Central memory CD8-positive, alpha-beta T cell (primary cell): ENCODE measurements at regions not wholly inside any gene's neighbourhood (a gene's known extent, or its start where the extent isn't known, plus 50 kb on each side); places are given as distances from the start of the nearest gene placed in this dataset.
"Not testable (repeated sequence)": the region's sequence is repeated elsewhere in the genome, so short reads cannot be mapped to it uniquely, and the experiment has no call there.

Source experiments
- ATAC-seq: fragments of 150-1000 bp; cut with Tn5 transposase; replicated peaks from 2 replicates; pipeline ENCODE4 v1.10.0; 2022; ENCODE audit warnings: mild to moderate bottlenecking, moderate FRiP score, moderate number of reproducible peaks; ENCODE audit not compliant: poor library complexity, severe bottlenecking; ENCODE audit errors: extremely low read depth
- DNase-seq, 2 donors: peaks; one replicate each; pipeline ENCODE4 v3.0.0; 2021; ENCODE audit warnings: low spot score in 2 of 2
- H3K27ac Mint-ChIP-seq: one replicate; pipeline ENCODE4 v1.8.0; 2022; ENCODE audit warnings: low read depth, mild to moderate bottlenecking, moderate library complexity, mixed read lengths
- H3K27me3 Mint-ChIP-seq: one replicate; pipeline ENCODE4 v1.8.0; 2022; ENCODE audit warnings: mixed read lengths
- H3K36me3 Mint-ChIP-seq: one replicate; pipeline ENCODE4 v1.8.0; 2022; ENCODE audit warnings: mild to moderate bottlenecking, moderate library complexity, mixed read lengths; ENCODE audit not compliant: insufficient read depth
- H3K4me1 Mint-ChIP-seq: one replicate; pipeline ENCODE4 v1.8.0; 2022; ENCODE audit warnings: mixed read lengths
- H3K4me3 Mint-ChIP-seq: one replicate; pipeline ENCODE4 v1.8.0; 2022; ENCODE audit warnings: mild to moderate bottlenecking, moderate library complexity, mixed read lengths
- H3K9me3 Mint-ChIP-seq: one replicate; pipeline ENCODE4 v1.8.0; 2022; ENCODE audit warnings: mixed read lengths

DNA sequence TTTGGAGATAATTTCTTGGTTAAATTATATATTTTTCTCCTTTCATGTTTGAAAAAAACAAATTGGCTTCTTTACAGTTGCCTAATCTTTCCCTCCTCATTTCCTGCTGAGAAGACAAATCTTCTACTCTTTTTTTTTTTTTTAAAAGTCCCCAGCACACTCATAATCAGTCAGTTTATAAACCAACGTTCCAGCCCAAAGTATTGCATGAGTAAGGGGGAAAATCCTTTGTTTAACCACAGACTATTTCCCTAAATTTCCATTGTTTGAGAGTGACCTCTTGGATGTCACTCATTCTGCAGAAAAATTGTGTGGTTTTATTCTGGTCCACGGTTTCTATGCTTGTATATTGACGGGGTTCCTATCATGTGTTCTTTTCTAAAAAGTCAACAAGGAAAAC is 55.1 kb upstream of the TLR4 start:
- Mint-ChIP-seq H3K27me3 (peaks cover 46% of the 10 kb centered on the region), H3K36me3 (no peaks in the 10 kb centered on the region), H3K4me1 (peaks cover 8% of the 10 kb centered on the region), H3K9me3 (no peaks in the 10 kb centered on the region), H3K4me3 (no peak overlapping the region), H3K27ac (no peak overlapping the region)
- DNase-seq (no peak), ATAC-seq (no peak)

DNA sequence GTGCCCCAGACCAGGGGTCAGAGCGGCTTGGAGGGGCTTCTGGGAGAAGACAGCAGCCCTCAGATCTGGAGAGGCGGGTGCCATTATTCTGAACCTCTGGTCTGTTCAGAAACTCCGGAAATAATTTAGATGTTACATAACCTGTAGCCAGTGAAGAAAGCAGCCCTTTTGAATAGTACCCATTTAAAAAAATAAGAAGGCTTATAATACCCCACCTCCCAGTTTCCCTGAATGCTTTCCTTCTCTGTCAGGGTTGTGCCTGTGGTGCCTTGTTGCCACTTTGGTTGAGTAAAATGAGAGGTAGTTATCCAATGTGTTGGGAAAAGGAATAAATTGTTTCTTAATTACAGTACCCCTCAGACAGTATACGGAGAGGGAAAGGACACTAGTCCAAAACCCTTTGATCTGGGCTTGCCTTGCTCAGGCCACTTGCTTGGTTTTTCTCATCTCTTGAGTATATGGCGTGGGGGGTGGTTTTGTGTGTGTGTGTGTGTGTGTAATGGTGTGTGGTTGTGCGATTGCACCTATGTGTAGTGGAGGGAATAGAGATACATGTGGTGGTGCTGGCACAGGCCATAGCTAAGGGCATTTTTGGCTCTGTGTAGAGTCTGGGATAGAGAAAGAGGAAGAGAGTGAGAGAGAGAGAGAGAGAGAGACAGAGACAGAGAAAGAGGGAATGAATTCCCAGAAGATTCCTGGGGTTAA is 59.1 kb upstream of the TLR4 start:
- no peaks in the 10 kb centered on the region for H3K36me3 Mint-ChIP-seq
- ATAC-seq = no peak
- no peaks in the 10 kb centered on the region for H3K9me3 Mint-ChIP-seq
- no peak overlapping the region for H3K27ac Mint-ChIP-seq
- peaks cover 8% of the 10 kb centered on the region for H3K4me1 Mint-ChIP-seq
- DNase-seq = no peak
- H3K27me3 Mint-ChIP-seq = peaks cover 37% of the 10 kb centered on the region
- no peak overlapping the region for H3K4me3 Mint-ChIP-seq

DNA sequence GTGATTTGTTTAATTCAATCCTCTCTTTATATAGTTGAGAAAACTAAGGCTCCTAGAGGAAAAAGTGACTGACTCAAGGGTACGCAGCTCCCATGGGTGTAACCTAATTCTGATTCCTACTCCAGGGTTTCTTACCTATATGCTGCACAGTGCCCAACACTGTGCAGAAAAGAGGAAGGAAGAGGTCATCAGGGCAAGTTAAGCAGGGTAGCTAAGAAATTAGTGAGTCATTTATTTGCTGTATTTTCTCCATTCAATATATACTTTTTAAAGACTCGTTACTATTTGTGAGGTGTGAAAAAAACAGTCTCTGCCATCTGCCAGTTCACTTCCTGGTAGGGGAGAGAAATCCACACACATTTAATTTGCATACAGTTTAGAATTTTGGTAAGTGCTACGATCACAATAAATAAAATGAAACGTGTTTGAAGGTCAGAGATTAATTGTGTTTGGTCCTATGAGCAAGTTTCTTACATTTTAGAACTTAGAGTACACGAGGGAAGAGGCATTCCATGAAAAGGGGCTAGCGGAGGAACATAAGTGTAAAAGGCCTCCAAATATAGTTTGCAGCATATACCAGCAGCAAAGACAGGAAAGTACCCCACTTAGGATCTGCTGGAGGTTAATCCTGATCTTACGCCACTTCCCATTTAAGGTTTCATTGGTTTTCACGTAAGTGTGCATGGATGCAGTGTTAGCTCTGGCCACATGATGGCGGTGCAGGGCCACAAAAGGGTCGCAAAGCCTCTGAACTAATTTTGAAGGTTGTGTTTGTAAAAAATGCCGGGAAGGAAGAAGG is 59.9 kb upstream of the TLR4 start:
- Mint-ChIP-seq H3K36me3 (no peaks in the 10 kb centered on the region), H3K9me3 (no peaks in the 10 kb centered on the region), H3K27ac (no peak overlapping the region), H3K4me3 (peak overlapping the region; percentile 9), H3K4me1 (peaks cover 8% of the 10 kb centered on the region), H3K27me3 (peaks cover 34% of the 10 kb centered on the region)
- DNase-seq (peak; percentile 10 to 29), ATAC-seq (no peak)

DNA sequence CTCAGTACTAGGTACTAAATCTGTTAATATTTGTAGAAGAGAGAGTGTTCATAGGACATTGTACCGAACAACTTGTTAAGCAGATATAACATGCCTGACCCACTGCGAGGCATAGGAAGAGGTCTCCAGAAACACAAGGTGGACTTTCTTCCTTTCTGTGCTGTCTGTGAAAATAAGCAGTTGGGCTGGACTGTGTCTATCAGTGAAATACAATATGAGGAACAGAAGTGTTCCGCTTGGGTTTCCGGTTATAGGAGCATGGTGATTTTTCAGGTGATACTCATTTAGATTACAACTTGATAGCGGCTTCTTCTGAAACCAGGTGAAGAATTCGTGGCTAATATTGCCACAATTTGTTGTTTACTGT is 60.9 kb upstream of the TLR4 start:
- H3K4me3 Mint-ChIP-seq = no peak overlapping the region
- no peaks in the 10 kb centered on the region for H3K36me3 Mint-ChIP-seq
- ATAC-seq (no peak), DNase-seq (no peak)
- peaks cover 8% of the 10 kb centered on the region for H3K4me1 Mint-ChIP-seq
- no peaks in the 10 kb centered on the region for H3K9me3 Mint-ChIP-seq
- H3K27ac Mint-ChIP-seq = no peak overlapping the region
- H3K27me3 Mint-ChIP-seq = peaks cover 30% of the 10 kb centered on the region

DNA sequence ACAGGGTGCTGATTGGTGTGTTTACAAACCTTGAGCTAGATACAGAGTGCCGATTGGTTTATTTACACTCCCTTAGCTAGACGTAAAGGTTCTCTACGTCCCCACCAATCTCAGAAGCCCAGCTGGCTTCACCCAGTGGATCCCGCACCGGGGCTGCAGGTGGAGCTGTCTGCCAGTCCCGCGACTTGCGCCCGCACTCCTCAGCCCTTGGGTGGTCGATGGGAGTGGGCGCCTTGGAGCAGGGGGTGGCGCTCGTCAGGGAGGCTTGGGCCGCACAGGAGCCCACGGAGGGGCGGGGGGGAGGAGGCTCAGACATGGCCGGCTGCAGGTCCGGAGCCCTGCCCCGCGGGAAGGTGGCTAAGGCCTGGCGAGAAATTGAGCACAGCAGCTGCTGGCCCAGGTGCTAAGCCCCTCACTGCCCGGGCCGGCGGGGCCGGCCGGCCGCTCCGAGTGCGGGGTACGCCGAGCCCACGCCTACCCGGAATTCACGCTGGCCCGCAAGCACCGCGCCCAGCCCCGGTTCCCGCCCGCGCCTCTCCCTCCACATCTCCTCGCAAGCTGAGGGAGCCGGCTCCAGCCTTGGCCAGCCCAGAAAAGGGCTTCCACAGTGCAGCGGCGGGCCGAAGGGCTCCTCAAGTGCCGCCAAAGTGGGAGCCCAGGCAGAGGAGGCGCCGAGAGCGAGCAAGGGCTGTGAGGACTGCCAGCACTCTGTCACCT is 61.5 kb upstream of the TLR4 start:
- not testable (repeated sequence) for H3K36me3 Mint-ChIP-seq, DNase-seq, H3K9me3 Mint-ChIP-seq, ATAC-seq, H3K27ac Mint-ChIP-seq, H3K4me3 Mint-ChIP-seq, H3K4me1 Mint-ChIP-seq
- H3K27me3 Mint-ChIP-seq = peaks cover 30% of the 10 kb centered on the region

DNA sequence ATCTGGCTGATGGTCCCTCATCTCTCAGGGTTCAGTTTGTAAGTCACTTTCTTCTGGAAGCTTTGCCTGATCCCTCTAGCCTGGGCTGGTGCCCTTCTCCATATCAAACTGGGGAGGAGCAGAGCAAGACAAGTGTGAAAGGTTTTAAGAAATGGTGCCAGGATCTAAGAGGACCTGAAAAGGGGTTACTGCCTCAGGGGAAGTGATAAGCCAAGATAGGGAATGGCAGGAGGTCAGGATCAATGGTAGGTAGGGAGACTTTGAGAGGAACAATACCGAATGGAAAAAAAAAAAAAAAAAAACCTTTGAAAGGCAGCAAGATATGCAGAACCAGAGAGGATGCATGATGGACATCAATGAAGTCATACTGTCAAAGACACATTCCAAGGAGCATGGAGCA is 67.5 kb upstream of the TLR4 start:
- DNase-seq (no peak), ATAC-seq (no peak)
- Mint-ChIP-seq H3K4me1 (no peaks in the 10 kb centered on the region), H3K36me3 (no peaks in the 10 kb centered on the region), H3K27ac (no peak overlapping the region), H3K9me3 (no peaks in the 10 kb centered on the region), H3K27me3 (peaks cover 9% of the 10 kb centered on the region), H3K4me3 (no peak overlapping the region)

DNA sequence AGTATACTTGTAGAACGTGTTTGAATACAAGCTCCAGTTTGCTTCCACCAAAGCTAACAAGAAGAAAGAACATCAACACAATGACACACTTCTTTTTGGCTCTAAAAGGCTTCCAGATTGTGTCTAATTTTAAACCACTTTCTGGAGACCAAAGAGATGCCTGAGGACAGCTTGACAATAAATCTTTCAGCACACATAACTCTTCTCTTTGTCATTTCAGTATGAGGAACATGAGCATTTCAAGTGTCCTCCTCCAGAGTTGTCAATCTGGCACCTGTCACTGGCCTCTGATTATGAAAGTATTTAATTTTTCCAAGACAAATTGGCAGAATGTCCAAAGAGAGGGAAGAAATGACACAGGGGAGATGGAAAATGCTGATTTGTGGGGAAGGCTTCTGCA is 79.0 kb upstream of the TLR4 start:
- H3K9me3 Mint-ChIP-seq = no peaks in the 10 kb centered on the region
- no peak overlapping the region for H3K27ac Mint-ChIP-seq
- no peak overlapping the region for H3K4me3 Mint-ChIP-seq
- ATAC-seq = no peak
- no peaks in the 10 kb centered on the region for H3K27me3 Mint-ChIP-seq
- no peaks in the 10 kb centered on the region for H3K4me1 Mint-ChIP-seq
- peaks cover 2% of the 10 kb centered on the region for H3K36me3 Mint-ChIP-seq
- no peak for DNase-seq

DNA sequence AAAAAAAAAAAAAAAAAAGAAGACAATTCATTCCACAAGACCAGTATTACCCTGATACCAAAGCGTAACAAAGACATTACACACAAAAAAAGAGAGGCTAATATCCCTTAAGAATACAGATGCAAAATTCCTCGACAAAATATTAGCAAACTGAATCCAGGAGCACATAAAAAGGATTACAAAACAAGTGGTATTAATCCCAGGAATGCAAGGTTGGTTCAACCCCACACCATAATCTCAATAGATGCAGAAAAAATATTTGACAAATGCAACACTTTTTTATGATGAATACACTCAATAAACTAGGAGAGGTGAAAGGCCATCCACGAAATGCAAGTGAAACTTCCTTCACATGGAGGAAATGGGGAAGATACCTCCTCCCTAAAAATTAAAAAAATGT is 80.1 kb upstream of the TLR4 start:
- DNase-seq = no peak
- Mint-ChIP-seq H3K4me1 (no peaks in the 10 kb centered on the region), H3K27ac (no peak overlapping the region), H3K27me3 (peaks cover under 1% of the 10 kb centered on the region), H3K36me3 (peaks cover 2% of the 10 kb centered on the region), H3K9me3 (no peaks in the 10 kb centered on the region), H3K4me3 (no peak overlapping the region)
- no peak for ATAC-seq

DNA sequence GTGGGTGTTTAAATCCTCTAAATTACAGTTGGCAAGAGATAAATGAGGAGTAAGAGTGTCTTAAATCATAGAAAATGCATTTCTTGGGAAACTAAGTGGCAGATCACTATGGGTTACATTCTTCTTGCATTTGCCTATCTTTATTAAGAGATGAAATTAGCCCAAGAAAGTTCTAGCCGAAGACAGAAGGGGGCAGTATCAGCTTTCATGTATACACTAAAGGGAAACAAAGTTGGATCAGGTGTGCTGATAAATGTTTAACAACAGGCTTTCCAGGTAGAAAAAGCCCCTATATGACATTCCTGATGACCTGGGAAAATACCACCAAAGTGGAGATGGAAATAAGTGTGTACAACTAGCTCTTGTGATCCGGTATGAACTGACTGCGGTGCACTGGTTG is 81.9 kb upstream of the TLR4 start:
- Mint-ChIP-seq H3K9me3 (peaks cover 5% of the 10 kb centered on the region), H3K27ac (no peak overlapping the region), H3K27me3 (peaks cover 10% of the 10 kb centered on the region), H3K36me3 (peaks cover 1% of the 10 kb centered on the region), H3K4me1 (no peaks in the 10 kb centered on the region), H3K4me3 (no peak overlapping the region)
- ATAC-seq = no peak
- no peak for DNase-seq

DNA sequence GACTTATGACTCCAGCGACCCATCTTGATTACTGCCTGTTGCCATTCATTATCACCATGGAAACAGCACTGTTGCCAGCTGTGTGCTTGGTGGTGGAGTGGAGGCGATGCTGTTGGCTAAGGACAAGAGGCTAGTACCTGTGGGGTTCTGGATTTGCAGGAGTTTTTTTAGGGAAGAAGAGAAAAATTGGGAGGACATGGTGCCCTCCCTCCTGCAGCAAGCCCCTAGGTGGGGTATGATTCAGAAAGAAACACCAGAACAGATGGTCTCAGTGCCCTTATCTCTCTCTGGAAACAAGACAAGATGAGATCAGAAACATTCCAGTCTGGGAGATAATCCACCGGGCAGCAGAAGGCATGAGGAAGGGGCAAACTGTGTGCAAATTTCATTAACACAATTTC is 87.8 kb upstream of the TLR4 start:
- ATAC-seq (no peak), DNase-seq (no peak)
- H3K4me3 Mint-ChIP-seq = no peak overlapping the region
- H3K27ac Mint-ChIP-seq = no peak overlapping the region
- no peaks in the 10 kb centered on the region for H3K36me3 Mint-ChIP-seq
- H3K9me3 Mint-ChIP-seq = peaks cover 5% of the 10 kb centered on the region
- H3K4me1 Mint-ChIP-seq = no peaks in the 10 kb centered on the region
- H3K27me3 Mint-ChIP-seq = peaks cover 10% of the 10 kb centered on the region

DNA sequence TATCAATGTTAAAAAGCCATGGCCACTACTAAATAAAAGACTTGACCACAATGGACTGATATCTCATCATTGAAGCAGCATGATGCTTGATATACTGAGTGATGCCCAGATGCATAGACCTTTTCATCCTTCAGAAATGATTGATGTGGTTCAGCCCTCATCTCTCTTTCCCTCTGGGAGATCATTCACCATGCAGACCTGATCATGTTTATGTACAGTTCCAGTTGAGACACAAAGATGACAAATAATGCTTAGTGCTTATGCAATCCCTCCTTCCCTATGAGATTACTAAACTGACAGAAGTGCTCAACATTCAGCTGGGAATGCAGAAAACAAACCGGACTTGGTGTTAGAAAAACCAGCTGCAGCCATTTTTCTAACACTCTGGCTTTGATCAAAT is 91.9 kb upstream of the TLR4 start:
- no peaks in the 10 kb centered on the region for H3K9me3 Mint-ChIP-seq
- DNase-seq (no peak), ATAC-seq (no peak)
- no peak overlapping the region for H3K27ac Mint-ChIP-seq
- no peak overlapping the region for H3K4me3 Mint-ChIP-seq
- no peaks in the 10 kb centered on the region for H3K27me3 Mint-ChIP-seq
- no peaks in the 10 kb centered on the region for H3K36me3 Mint-ChIP-seq
- H3K4me1 Mint-ChIP-seq = no peaks in the 10 kb centered on the region

DNA sequence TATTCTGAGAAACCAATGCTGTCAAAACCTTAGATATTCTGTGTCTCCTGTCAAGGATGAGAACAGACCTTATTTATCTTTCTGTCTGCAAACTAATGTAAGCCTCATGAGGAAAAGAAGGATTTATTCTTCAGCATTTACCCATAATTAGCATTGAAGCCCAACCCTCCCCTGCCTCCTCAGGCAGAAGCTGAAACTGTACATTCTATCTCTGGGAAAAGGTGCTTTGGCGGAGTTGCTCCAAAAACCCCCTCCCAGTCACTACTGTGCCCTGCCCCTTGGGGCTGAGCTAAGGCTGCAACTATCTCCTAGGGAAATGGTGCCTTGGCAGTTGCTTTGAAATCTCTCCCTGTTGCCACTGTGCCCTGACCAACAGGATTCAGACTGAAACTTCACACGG is 106.2 kb upstream of the TLR4 start:
- peaks cover 9% of the 10 kb centered on the region for H3K27me3 Mint-ChIP-seq
- peaks cover 23% of the 10 kb centered on the region for H3K9me3 Mint-ChIP-seq
- DNase-seq (no peak), ATAC-seq (no peak)
- no peaks in the 10 kb centered on the region for H3K36me3 Mint-ChIP-seq
- H3K4me1 Mint-ChIP-seq = no peaks in the 10 kb centered on the region
- no peak overlapping the region for H3K4me3 Mint-ChIP-seq
- H3K27ac Mint-ChIP-seq = no peak overlapping the region

DNA sequence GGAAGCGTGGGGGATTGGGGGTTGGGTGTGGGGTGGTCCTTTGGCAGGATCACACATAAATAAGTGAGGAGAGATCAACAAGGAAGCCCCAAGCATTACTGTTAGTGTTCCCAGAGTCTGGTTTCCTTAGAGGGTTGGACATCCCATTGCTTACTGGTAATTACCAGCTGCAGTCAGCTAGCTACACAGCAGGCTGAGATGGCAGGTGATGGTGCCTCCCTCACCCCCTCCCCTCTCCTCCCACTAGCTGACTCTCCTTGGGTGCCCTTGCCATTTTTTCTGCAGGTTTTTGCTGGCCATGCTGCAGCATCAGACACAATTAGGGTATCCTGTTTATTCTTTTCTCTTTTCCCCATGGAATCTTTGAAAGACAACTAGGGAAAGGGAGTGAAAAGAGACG is 107.5 kb upstream of the TLR4 start:
- H3K9me3 Mint-ChIP-seq = peaks cover 23% of the 10 kb centered on the region
- ATAC-seq = no peak
- H3K4me3 Mint-ChIP-seq = no peak overlapping the region
- H3K27me3 Mint-ChIP-seq = peaks cover 9% of the 10 kb centered on the region
- H3K27ac Mint-ChIP-seq = no peak overlapping the region
- H3K4me1 Mint-ChIP-seq = no peaks in the 10 kb centered on the region
- H3K36me3 Mint-ChIP-seq = no peaks in the 10 kb centered on the region
- DNase-seq = no peak
